OCI-LY3 (cell line): ENCODE measurements at regions not wholly inside any gene's neighbourhood (a gene's known extent, or its start where the extent isn't known, plus 50 kb on each side); places are given as distances from the start of the nearest gene placed in this dataset.

Experiments used
- H2AFZ ChIP-seq: fragments of 200-600, 300-600 bp; shearing (Covaris generic); 2 replicates; pipeline ENCODE4 v1.6.0; 2014; ENCODE audit warnings: antibody characterized with exemption, low read depth, low read length
- H3K27ac ChIP-seq: fragments of 200-600, 300-600 bp; sonication (generic); 2 replicates; pipeline ENCODE4 v1.5.1; 2014; ENCODE audit warnings: mild to moderate bottlenecking, low read length, moderate library complexity, mixed read lengths
- H3K27me3 ChIP-seq: fragments of 200-600, 300-600 bp; sonication (generic); 2 replicates; pipeline ENCODE4 v1.6.1; 2014; ENCODE audit warnings: low read depth, low read length, mixed read lengths
- H3K36me3 ChIP-seq: fragments of 200-600, 300-600 bp; sonication (generic); replicated peaks from 2 replicates; pipeline ENCODE3; 2014; ENCODE audit warnings: low read depth, low read length, mixed read lengths
- H3K4me1 ChIP-seq: fragments of 300-600, 200-600 bp; sonication (generic); 2 replicates; pipeline ENCODE4 v1.6.1; 2014; ENCODE audit warnings: low read length, mixed read lengths
- H3K4me2 ChIP-seq: fragments of 200-600, 300-600 bp; sonication (generic); 2 replicates; pipeline ENCODE4 v1.6.1; 2014; ENCODE audit warnings: low read length, mixed read lengths
- H3K4me3 ChIP-seq: fragments of 300-600, 200-600 bp; sonication (generic); 2 replicates; pipeline ENCODE4 v1.5.1; 2014; ENCODE audit warnings: antibody characterized with exemption, mild to moderate bottlenecking, low read length, moderate library complexity
- H3K79me2 ChIP-seq: fragments of 300-600, 200-600 bp; shearing (Covaris generic); 2 replicates; pipeline ENCODE4 v1.6.1; 2014; ENCODE audit warnings: mild to moderate bottlenecking, low read length, mixed read lengths
- H3K9ac ChIP-seq: fragments of 300-600, 200-600 bp; shearing (Covaris generic); 2 replicates; pipeline ENCODE4 v1.6.0; 2014; ENCODE audit warnings: mild to moderate bottlenecking, low read length, moderate library complexity
- H3K9me3 ChIP-seq: fragments of 200-600, 300-600 bp; shearing (Covaris generic); 2 replicates; pipeline ENCODE4 v1.6.1; 2014; ENCODE audit warnings: low read length, mixed read lengths; ENCODE audit not compliant: insufficient read depth
- H4K20me1 ChIP-seq: fragments of 200-600, 300-600 bp; sonication (generic); 2 replicates; pipeline ENCODE4 v1.6.1; 2016; ENCODE audit warnings: low read length, mixed read lengths; ENCODE audit not compliant: insufficient read depth
- CTCF ChIP-seq: fragments of 200-600, 300-600 bp; sonication (generic); IDR thresholded peaks from 2 replicates; pipeline ENCODE4 v1.5.1; 2014; ENCODE audit warnings: antibody characterized with exemption, low read length, low read depth
- EZH2phosphoT487 ChIP-seq: fragments of 200-600 bp; shearing (Covaris generic); IDR thresholded peaks from 2 replicates; pipeline ENCODE4 v1.6.1; 2018; ENCODE audit warnings: antibody characterized with exemption, mixed run types, low read depth

GRCh38 chr6:77548662-77549366, 85.5 kb upstream of the HTR1B start:
- Histone ChIP-seq H3K27me3 (no peaks in the 10 kb centered on the region), H3K9ac (no peak overlapping the region), H3K9me3 (no peaks in the 10 kb centered on the region), H2AFZ (no peak overlapping the region), H3K79me2 (no peaks in the 10 kb centered on the region), H3K4me3 (no peak overlapping the region), H3K36me3 (no peaks in the 10 kb centered on the region), H4K20me1 (no peaks in the 10 kb centered on the region), H3K4me2 (no peak overlapping the region), H3K4me1 (no peaks in the 10 kb centered on the region), H3K27ac (no peak overlapping the region)
- TF ChIP-seq EZH2phosphoT487 (no peak), CTCF (no peak)

GRCh38 chr6:77551135-77551534, 87.8 kb upstream of the HTR1B start:
- no peaks in the 10 kb centered on the region for H3K4me1 ChIP-seq
- no peak overlapping the region for H3K4me3 ChIP-seq
- no peaks in the 10 kb centered on the region for H3K36me3 ChIP-seq
- H3K4me2 ChIP-seq: no peak overlapping the region
- no peak for TF ChIP-seq CTCF
- no peak for TF ChIP-seq EZH2phosphoT487
- no peaks in the 10 kb centered on the region for H3K9me3 ChIP-seq
- H3K27me3 ChIP-seq: no peaks in the 10 kb centered on the region
- H3K27ac ChIP-seq: no peak overlapping the region
- H2AFZ ChIP-seq: no peak overlapping the region
- no peaks in the 10 kb centered on the region for H4K20me1 ChIP-seq
- no peak overlapping the region for H3K9ac ChIP-seq
- H3K79me2 ChIP-seq: no peaks in the 10 kb centered on the region

GRCh38 chr6:77561768-77562314, 91.0 kb upstream of the MEI4 start:
- peaks cover 5% of the 10 kb centered on the region; the same call in 1 of the 2 replicates for H3K4me1 ChIP-seq
- no peaks in the 10 kb centered on the region for H4K20me1 ChIP-seq
- no peak overlapping the region for H3K4me3 ChIP-seq
- TF ChIP-seq CTCF (no peak), EZH2phosphoT487 (no peak)
- no peaks in the 10 kb centered on the region for H3K27me3 ChIP-seq
- H3K27ac ChIP-seq: no peak overlapping the region
- H3K4me2 ChIP-seq: no peak overlapping the region
- no peak overlapping the region for H3K9ac ChIP-seq
- H3K9me3 ChIP-seq: no peaks in the 10 kb centered on the region
- H2AFZ ChIP-seq: peak overlapping the region; percentile 0; the same call in 1 of the 2 replicates
- H3K79me2 ChIP-seq: no peaks in the 10 kb centered on the region
- no peaks in the 10 kb centered on the region for H3K36me3 ChIP-seq

- H3K4me2 ChIP-seq: no peak overlapping the region
- no peak overlapping the region for H3K27ac ChIP-seq
- H3K9ac ChIP-seq: no peak overlapping the region
- H3K9me3 ChIP-seq: no peaks in the 10 kb centered on the region
- H3K4me1 ChIP-seq: peaks cover 5% of the 10 kb centered on the region; the same call in 1 of the 2 replicates
- no peak overlapping the region for H3K4me3 ChIP-seq
- H3K36me3 ChIP-seq: no peaks in the 10 kb centered on the region
- no peaks in the 10 kb centered on the region for H3K27me3 ChIP-seq
- no peak overlapping the region for H2AFZ ChIP-seq
- no peaks in the 10 kb centered on the region for H4K20me1 ChIP-seq
- TF ChIP-seq EZH2phosphoT487 (no peak), CTCF (no peak)
- no peaks in the 10 kb centered on the region for H3K79me2 ChIP-seq
Measured at GRCh38 chr6:77565370-77565769, 87.5 kb upstream of the MEI4 start.
